ENCODE measurements at regions not wholly inside any gene's neighbourhood (a gene's known extent, or its start where the extent isn't known, plus 50 kb on each side); places are given as distances from the start of the nearest gene placed in this dataset.

GRCh38 chr9:109883623-109884022 lies 103.6 kb downstream of the PALM2AKAP2 start:
- no peak for DNase-seq

GRCh38 chr9:109886041-109886440 lies 106.0 kb downstream of the PALM2AKAP2 start:
- no peak for DNase-seq

- no peak for DNase-seq
Observed at GRCh38 chr9:109886617-109887016, 106.6 kb downstream of the PALM2AKAP2 start.

GRCh38 chr9:109887079-109887478 lies 107.1 kb downstream of the PALM2AKAP2 start:
- DNase-seq, result peak; percentile 86

GRCh38 chr9:109888695-109889094 lies 108.7 kb downstream of the PALM2AKAP2 start:
- DNase-seq, result no peak

GRCh38 chr9:109889456-109889855 lies 109.5 kb downstream of the PALM2AKAP2 start:
- no peak for DNase-seq

GRCh38 chr9:109893241-109893640 lies 113.2 kb downstream of the PALM2AKAP2 start:
- DNase-seq, result no peak

GRCh38 chr9:109894473-109894872 lies 114.5 kb downstream of the PALM2AKAP2 start:
- no peak for DNase-seq

- DNase-seq, result peak; percentile 46
Observed at GRCh38 chr9:109894921-109895758, 115.1 kb downstream of the PALM2AKAP2 start.

GRCh38 chr9:109901201-109901600 lies 121.2 kb downstream of the PALM2AKAP2 start:
- DNase-seq, result peak; percentile 50

GRCh38 chr9:109903515-109904138 lies 123.6 kb downstream of the PALM2AKAP2 start:
- peak; percentile 78 for DNase-seq

- no peak for DNase-seq
Observed at GRCh38 chr9:109904666-109905065, 124.7 kb downstream of the PALM2AKAP2 start.

- no peak for DNase-seq
Observed at GRCh38 chr9:109905472-109905871, 125.5 kb downstream of the PALM2AKAP2 start.

- peak; percentile 79 for DNase-seq
Observed at GRCh38 chr9:109906766-109907382, 126.9 kb downstream of the PALM2AKAP2 start.

- DNase-seq, result no peak
Observed at GRCh38 chr9:109907400-109907799, 127.4 kb downstream of the PALM2AKAP2 start.

GRCh38 chr9:109907810-109908458 lies 127.9 kb downstream of the PALM2AKAP2 start:
- DNase-seq, result no peak

- peak; percentile 61 for DNase-seq
Observed at GRCh38 chr9:109908459-109909390, 128.7 kb downstream of the PALM2AKAP2 start.

- DNase-seq, result peak; percentile 86
Observed at GRCh38 chr9:109910671-109911518, 130.9 kb downstream of the PALM2AKAP2 start.

GRCh38 chr9:109912082-109912582 lies 132.1 kb downstream of the PALM2AKAP2 start:
- DNase-seq, result peak; percentile 58

GRCh38 chr9:109912726-109913460 lies 132.9 kb downstream of the PALM2AKAP2 start:
- DNase-seq, result no peak
